Peyer's patch (tissue), 4 donors: ENCODE measurements at regions not wholly inside any gene's neighbourhood (a gene's known extent, or its start where the extent isn't known, plus 50 kb on each side); places are given as distances from the start of the nearest gene placed in this dataset.

Experiments
- DNase-seq, 3 donors: peaks; one replicate each; pipeline ENCODE4 v3.0.0-alpha.2; 2017 to 2019
- H3K27ac ChIP-seq, 4 donors: fragments of 200-600 bp; sonication (generic); one replicate each; pipeline ENCODE4 v1.5.1; 2016 to 2019
- H3K27me3 ChIP-seq, 2 donors: fragments of 200-600 bp; sonication (generic); one replicate each; pipeline ENCODE4 v1.5.1; 2019
- H3K36me3 ChIP-seq, 3 donors: fragments of 200-600 bp; sonication (generic); one replicate each; pipeline ENCODE4 v1.5.1; 2016 to 2019
- H3K4me1 ChIP-seq, 4 donors: fragments of 200-600 bp; sonication (generic); one replicate each; pipeline ENCODE4 v1.5.1; 2016 to 2019
- H3K4me3 ChIP-seq, 4 donors: fragments of 200-600 bp; sonication (generic); 1 replicate in 3 of 4; 2 replicates in 1 of 4; pipeline ENCODE4 v1.5.1; 2016 to 2019; ENCODE audit warnings: mild to moderate bottlenecking in 1 of 4
- H3K9me3 ChIP-seq, 4 donors: fragments of 200-600 bp; sonication (generic); one replicate each; pipeline ENCODE4 v1.5.1; 2016 to 2019; ENCODE audit warnings: mild to moderate bottlenecking in 1 of 4
- POLR2A ChIP-seq, 2 donors: fragments of 450-650 bp; IDR thresholded peaks; one replicate each; pipeline ENCODE4 v1.5.1; 2017; ENCODE audit warnings: antibody characterized with exemption in 2 of 2, mild to moderate bottlenecking in 2 of 2, moderate library complexity in 2 of 2
- TF ChIP-seq, protein P1 (sequence below), 6 experiments: fragments of 450-650 bp in 4 of 6; fragments of 200-600 bp in 2 of 6; sonication (generic) in 1 of 6; IDR thresholded peaks; one replicate each; pipeline ENCODE4 v1.5.1; 2017 to 2019; ENCODE audit warnings: antibody characterized with exemption in 6 of 6, mild to moderate bottlenecking in 3 of 6, moderate library complexity in 1 of 6

DNA sequence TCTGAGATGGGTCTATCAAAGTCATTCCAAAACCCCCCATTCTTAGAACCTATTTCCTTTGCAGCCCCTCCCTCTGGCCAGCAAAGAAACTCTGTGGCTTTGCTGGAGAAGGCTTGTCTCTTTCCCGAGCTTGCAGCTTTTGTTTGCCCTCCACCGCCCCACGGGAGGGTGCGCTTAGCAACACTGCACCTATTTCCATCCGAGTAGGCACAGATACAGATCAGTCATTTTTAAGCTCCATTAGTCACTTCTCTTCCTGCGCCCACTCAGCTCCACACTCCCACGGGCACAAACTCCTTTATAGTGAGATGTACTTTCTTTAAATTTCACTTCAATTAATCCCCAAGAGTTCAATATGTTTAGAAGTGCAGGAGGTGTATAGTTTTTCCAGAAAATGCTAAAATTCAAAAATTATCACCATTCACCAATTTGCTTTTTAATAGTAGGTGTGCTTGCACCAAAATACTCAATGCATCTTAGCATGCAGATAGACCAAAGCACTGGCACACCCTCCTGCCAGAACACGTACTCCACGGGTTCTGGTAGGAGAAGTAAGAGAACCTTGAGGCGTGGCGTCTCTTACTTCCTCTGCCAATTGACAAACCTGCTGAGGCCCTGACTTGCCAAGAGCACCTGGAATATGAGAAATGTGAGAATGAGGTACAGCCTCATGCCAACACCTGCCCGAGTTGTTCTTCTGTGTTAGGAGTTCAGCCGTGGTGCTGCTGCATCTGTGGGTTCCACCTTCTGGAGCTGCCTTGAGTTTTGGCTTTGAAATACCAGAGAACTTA lies 183.7 kb downstream of the TEX29 start:
- H3K4me1 ChIP-seq: no peaks in the 10 kb centered on the region
- H3K4me3 ChIP-seq: no peak overlapping the region
- H3K27me3 ChIP-seq: no peaks in the 10 kb centered on the region
- H3K9me3 ChIP-seq: no peaks in the 10 kb centered on the region
- no peaks in the 10 kb centered on the region for H3K36me3 ChIP-seq
- no peak for DNase-seq
- no peak overlapping the region for H3K27ac ChIP-seq
- TF ChIP-seq, protein P1, sequence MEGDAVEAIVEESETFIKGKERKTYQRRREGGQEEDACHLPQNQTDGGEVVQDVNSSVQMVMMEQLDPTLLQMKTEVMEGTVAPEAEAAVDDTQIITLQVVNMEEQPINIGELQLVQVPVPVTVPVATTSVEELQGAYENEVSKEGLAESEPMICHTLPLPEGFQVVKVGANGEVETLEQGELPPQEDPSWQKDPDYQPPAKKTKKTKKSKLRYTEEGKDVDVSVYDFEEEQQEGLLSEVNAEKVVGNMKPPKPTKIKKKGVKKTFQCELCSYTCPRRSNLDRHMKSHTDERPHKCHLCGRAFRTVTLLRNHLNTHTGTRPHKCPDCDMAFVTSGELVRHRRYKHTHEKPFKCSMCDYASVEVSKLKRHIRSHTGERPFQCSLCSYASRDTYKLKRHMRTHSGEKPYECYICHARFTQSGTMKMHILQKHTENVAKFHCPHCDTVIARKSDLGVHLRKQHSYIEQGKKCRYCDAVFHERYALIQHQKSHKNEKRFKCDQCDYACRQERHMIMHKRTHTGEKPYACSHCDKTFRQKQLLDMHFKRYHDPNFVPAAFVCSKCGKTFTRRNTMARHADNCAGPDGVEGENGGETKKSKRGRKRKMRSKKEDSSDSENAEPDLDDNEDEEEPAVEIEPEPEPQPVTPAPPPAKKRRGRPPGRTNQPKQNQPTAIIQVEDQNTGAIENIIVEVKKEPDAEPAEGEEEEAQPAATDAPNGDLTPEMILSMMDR (IDR thresholded peaks at IDR 0.05): no peak

DNA sequence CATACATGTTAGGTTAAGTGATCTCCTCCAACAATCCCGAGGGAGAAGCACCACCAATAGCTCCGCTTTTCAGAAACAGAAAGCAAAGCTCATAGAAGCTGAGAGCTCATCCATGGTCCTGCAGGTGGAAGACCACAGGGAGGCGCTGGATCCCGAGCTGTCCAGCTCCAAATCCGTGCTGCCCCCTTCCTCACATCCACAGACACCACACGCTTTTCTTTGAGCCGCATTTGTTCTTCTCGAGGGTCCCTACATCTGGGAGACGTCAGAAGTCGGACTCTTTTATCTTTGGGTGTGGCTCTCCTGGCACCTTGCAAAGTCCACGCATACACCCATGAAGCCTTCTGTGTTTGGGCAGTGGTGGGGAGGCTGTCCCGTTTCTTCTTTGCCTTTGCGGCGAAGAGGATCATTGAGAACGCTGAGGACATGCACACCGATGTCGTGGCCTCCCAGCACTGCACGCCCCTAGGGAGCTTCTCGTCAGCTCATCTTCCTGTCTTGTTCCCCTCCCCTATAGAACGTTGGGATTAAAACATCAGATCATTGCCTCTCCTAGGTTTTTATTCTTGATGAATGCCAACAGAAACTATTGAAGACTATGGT lies 184.8 kb downstream of the TEX29 start:
- TF ChIP-seq, protein P1 (IDR thresholded peaks at IDR 0.05): no peak
- TF ChIP-seq POLR2A (IDR thresholded peaks at IDR 0.05): no peak
- DNase-seq: no peak
- Histone ChIP-seq H3K9me3 (no peaks in the 10 kb centered on the region), H3K4me3 (no peak overlapping the region), H3K27ac (no peak overlapping the region), H3K36me3 (no peaks in the 10 kb centered on the region), H3K27me3 (no peaks in the 10 kb centered on the region), H3K4me1 (no peaks in the 10 kb centered on the region)

DNA sequence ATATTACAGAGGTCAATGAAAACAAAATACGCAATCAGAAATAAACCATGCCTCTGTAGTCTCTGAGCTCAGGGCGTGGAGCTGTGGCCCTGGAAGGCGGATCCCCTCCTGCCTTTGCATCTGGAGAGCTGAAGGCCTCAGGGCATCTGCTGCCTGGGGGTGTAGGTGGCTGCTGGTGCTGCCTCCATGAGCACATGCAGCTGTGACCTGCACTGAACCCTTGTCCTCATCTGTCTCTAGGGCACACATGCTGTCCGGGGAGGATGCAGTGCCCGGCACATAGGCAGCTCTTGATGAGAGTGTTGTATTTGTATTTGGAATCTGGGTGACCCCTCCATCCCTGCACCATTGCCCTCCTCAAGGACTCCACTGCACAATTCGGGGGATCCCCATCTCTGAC lies 185.7 kb downstream of the TEX29 start:
- Histone ChIP-seq H3K27me3 (no peaks in the 10 kb centered on the region), H3K4me3 (no peak overlapping the region), H3K36me3 (no peaks in the 10 kb centered on the region), H3K9me3 (no peaks in the 10 kb centered on the region), H3K4me1 (no peaks in the 10 kb centered on the region), H3K27ac (no peak overlapping the region)
- TF ChIP-seq, protein P1 (IDR thresholded peaks at IDR 0.05): no peak
- TF ChIP-seq POLR2A (IDR thresholded peaks at IDR 0.05): no peak
- peak in 1 of 3 donors; percentile 25 for DNase-seq

DNA sequence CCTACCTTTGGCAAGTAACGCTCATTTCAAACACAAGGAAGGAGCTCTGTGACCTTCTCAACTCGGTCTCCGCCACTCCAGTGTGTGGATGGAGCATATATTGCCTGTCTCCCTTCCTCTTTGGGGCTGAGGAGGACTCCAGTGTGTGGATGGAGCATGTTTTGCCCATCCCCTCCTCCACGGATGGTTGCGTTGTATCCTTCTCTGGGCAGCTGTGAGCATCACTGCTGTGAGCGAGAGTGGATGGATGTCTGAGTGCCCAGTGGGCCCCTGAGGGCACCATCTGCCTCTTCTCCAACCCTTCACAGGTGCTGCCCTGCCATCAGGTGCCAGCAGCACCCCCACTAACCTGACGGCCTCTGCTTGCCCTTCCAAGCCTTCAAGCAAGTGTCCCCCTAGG lies 186.2 kb downstream of the TEX29 start:
- no peak for DNase-seq
- H3K27me3 ChIP-seq: no peaks in the 10 kb centered on the region
- H3K27ac ChIP-seq: no peak overlapping the region
- no peaks in the 10 kb centered on the region for H3K9me3 ChIP-seq
- TF ChIP-seq, protein P1 (IDR thresholded peaks at IDR 0.05): no peak
- no peak for TF ChIP-seq POLR2A (IDR thresholded peaks at IDR 0.05)
- no peaks in the 10 kb centered on the region for H3K4me1 ChIP-seq
- H3K36me3 ChIP-seq: no peaks in the 10 kb centered on the region
- H3K4me3 ChIP-seq: no peak overlapping the region

DNA sequence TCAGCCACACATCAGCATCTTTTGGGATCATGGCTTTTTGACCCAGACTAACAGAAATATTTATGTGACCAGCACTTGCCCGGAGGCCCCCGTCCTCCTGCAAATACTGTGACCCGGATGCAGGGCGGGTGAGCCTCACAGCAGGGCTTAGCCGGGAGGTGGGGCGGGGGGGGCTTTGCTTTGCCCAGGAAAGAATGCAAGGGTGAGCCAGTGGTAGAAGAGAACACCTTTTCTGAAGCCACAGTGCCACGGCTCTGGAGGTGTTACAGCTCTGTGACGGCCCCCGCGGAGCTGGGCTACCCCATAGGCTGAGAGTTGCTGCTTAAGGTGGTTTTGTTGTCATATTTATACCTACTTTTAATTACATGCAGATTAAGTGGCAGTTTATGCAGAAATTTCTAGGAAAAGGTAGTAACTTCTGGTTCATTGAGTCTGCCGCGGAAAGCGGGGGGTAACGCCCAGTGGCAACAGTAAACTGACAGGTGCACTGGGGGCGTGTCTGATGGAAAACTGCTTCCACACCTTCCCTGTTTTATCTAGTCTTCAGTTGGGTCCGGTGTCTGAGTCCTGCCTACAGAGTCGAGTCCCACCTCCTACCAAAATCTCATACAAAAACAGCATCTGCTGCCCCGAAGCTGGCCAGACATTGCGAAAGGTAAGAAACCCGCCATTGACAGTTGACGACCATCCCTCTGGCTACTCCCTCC lies 187.9 kb downstream of the TEX29 start:
- DNase-seq: peak in 1 of 3 donors; percentile 30
- Histone ChIP-seq H3K9me3 (no peaks in the 10 kb centered on the region), H3K4me3 (no peak overlapping the region), H3K36me3 (no peaks in the 10 kb centered on the region), H3K4me1 (no peaks in the 10 kb centered on the region), H3K27me3 (no peaks in the 10 kb centered on the region), H3K27ac (no peak overlapping the region)
- TF ChIP-seq, protein P1 (IDR thresholded peaks at IDR 0.05): no peak
- TF ChIP-seq POLR2A (IDR thresholded peaks at IDR 0.05): no peak
